ENCODE measurements at regions not wholly inside any gene's neighbourhood (a gene's known extent, or its start where the extent isn't known, plus 50 kb on each side); places are given as distances from the start of the nearest gene placed in this dataset.

DNA sequence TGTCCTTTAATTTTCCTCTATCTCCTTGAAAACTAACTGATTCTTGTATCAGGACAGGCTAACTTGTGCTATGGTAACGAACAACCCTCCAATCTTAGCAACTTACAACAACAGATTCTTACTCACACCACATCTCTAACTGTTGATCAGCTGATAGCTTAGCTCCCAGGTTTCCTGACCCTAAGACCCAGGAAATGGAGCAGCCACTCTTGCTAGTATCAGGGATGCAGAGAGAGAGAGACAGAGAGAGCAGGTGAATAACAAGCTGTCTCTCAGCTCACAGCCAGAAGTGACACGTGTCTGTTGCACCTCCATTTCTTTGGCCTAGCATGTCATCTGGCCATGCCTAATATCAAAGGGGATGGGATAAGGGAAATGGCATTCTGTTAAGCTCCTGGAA, 1289.0 kb upstream of the AUTS2 start:
- no peak for TF ChIP-seq EZH2 (IDR thresholded peaks at IDR 0.05)
- TF ChIP-seq POLR2AphosphoS5 (IDR thresholded peaks at IDR 0.05; ENCODE audit: borderline replicate concordance, low read depth, low read length), result no peak
- TF ChIP-seq FOXP2 (optimal IDR thresholded peaks at IDR 0.05; ENCODE audit: control extremely low read depth, extremely low read length, insufficient read depth), result no peak
